ENCODE measurements at regions not wholly inside any gene's neighbourhood (a gene's known extent, or its start where the extent isn't known, plus 50 kb on each side); places are given as distances from the start of the nearest gene placed in this dataset.

- TF ChIP-seq EZH2 (IDR thresholded peaks at IDR 0.05; ENCODE audit: low read depth, unreplicated experiment) (no peak), EZH2phosphoT487 (IDR thresholded peaks at IDR 0.05; ENCODE audit: unreplicated experiment) (no peak), REST (IDR thresholded peaks at IDR 0.05; ENCODE audit: unreplicated experiment) (no peak), POLR2AphosphoS5 (IDR thresholded peaks at IDR 0.05; ENCODE audit: low read depth) (no peak), STAT1 (IDR thresholded peaks at IDR 0.05; ENCODE audit: unreplicated experiment) (no peak), CREB1 (CRISPR knock-in tag; IDR thresholded peaks at IDR 0.05; ENCODE audit: low read depth) (no peak), JUNB (IDR thresholded peaks at IDR 0.05; ENCODE audit: unreplicated experiment) (no peak), NANOG (IDR thresholded peaks at IDR 0.05; ENCODE audit: borderline replicate concordance) (no peak), ZNF114 (CRISPR knock-in tag; IDR thresholded peaks at IDR 0.05) (no peak), ZNF331 (CRISPR knock-in tag; IDR thresholded peaks at IDR 0.05; ENCODE audit: low read depth) (no peak)
- TF ChIP-seq, protein P1, sequence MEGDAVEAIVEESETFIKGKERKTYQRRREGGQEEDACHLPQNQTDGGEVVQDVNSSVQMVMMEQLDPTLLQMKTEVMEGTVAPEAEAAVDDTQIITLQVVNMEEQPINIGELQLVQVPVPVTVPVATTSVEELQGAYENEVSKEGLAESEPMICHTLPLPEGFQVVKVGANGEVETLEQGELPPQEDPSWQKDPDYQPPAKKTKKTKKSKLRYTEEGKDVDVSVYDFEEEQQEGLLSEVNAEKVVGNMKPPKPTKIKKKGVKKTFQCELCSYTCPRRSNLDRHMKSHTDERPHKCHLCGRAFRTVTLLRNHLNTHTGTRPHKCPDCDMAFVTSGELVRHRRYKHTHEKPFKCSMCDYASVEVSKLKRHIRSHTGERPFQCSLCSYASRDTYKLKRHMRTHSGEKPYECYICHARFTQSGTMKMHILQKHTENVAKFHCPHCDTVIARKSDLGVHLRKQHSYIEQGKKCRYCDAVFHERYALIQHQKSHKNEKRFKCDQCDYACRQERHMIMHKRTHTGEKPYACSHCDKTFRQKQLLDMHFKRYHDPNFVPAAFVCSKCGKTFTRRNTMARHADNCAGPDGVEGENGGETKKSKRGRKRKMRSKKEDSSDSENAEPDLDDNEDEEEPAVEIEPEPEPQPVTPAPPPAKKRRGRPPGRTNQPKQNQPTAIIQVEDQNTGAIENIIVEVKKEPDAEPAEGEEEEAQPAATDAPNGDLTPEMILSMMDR (conservative IDR thresholded peaks at IDR 0.05; ENCODE audit: low read depth in 2 of 2): no peak
- TF ChIP-seq, protein P2, sequence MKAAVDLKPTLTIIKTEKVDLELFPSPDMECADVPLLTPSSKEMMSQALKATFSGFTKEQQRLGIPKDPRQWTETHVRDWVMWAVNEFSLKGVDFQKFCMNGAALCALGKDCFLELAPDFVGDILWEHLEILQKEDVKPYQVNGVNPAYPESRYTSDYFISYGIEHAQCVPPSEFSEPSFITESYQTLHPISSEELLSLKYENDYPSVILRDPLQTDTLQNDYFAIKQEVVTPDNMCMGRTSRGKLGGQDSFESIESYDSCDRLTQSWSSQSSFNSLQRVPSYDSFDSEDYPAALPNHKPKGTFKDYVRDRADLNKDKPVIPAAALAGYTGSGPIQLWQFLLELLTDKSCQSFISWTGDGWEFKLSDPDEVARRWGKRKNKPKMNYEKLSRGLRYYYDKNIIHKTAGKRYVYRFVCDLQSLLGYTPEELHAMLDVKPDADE (IDR thresholded peaks at IDR 0.05): no peak
- TF ChIP-seq, protein P3, sequence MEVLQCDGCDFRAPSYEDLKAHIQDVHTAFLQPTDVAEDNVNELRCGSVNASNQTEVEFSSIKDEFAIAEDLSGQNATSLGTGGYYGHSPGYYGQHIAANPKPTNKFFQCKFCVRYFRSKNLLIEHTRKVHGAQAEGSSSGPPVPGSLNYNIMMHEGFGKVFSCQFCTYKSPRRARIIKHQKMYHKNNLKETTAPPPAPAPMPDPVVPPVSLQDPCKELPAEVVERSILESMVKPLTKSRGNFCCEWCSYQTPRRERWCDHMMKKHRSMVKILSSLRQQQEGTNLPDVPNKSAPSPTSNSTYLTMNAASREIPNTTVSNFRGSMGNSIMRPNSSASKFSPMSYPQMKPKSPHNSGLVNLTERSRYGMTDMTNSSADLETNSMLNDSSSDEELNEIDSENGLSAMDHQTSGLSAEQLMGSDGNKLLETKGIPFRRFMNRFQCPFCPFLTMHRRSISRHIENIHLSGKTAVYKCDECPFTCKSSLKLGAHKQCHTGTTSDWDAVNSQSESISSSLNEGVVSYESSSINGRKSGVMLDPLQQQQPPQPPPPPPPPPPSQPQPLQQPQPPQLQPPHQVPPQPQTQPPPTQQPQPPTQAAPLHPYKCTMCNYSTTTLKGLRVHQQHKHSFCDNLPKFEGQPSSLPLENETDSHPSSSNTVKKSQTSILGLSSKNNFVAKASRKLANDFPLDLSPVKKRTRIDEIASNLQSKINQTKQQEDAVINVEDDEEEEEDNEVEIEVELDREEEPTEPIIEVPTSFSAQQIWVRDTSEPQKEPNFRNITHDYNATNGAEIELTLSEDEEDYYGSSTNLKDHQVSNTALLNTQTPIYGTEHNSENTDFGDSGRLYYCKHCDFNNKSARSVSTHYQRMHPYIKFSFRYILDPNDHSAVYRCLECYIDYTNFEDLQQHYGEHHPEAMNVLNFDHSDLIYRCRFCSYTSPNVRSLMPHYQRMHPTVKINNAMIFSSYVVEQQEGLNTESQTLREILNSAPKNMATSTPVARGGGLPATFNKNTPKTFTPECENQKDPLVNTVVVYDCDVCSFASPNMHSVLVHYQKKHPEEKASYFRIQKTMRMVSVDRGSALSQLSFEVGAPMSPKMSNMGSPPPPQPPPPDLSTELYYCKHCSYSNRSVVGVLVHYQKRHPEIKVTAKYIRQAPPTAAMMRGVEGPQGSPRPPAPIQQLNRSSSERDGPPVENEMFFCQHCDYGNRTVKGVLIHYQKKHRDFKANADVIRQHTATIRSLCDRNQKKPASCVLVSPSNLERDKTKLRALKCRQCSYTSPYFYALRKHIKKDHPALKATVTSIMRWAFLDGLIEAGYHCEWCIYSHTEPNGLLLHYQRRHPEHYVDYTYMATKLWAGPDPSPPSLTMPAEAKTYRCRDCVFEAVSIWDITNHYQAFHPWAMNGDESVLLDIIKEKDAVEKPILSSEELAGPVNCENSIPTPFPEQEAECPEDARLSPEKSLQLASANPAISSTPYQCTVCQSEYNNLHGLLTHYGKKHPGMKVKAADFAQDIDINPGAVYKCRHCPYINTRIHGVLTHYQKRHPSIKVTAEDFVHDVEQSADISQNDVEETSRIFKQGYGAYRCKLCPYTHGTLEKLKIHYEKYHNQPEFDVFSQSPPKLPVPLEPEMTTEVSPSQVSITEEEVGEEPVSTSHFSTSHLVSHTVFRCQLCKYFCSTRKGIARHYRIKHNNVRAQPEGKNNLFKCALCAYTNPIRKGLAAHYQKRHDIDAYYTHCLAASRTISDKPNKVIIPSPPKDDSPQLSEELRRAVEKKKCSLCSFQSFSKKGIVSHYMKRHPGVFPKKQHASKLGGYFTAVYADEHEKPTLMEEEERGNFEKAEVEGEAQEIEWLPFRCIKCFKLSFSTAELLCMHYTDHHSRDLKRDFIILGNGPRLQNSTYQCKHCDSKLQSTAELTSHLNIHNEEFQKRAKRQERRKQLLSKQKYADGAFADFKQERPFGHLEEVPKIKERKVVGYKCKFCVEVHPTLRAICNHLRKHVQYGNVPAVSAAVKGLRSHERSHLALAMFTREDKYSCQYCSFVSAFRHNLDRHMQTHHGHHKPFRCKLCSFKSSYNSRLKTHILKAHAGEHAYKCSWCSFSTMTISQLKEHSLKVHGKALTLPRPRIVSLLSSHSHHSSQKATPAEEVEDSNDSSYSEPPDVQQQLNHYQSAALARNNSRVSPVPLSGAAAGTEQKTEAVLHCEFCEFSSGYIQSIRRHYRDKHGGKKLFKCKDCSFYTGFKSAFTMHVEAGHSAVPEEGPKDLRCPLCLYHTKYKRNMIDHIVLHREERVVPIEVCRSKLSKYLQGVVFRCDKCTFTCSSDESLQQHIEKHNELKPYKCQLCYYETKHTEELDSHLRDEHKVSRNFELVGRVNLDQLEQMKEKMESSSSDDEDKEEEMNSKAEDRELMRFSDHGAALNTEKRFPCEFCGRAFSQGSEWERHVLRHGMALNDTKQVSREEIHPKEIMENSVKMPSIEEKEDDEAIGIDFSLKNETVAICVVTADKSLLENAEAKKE (CRISPR knock-in tag; IDR thresholded peaks at IDR 0.05): no peak
These were observed 293.5 kb downstream of the ASXL3 start for GRCh38 chr18:33871363-33872025.

Measured in GM23338 (cell line).